OCI-LY7 (cell line): ENCODE measurements at regions not wholly inside any gene's neighbourhood (a gene's known extent, or its start where the extent isn't known, plus 50 kb on each side); places are given as distances from the start of the nearest gene placed in this dataset.

Experiments
- BruUV-seq: library from RNA; stranded (reverse); fragments of 400-500 nt; replicated peaks from 2 replicates; lab custom pipeline; 2021; lab: Mats Ljungman, UMichigan
- CTCF ChIA-PET: fragments of 300-600 bp; sonication (Branson Sonifier 250); formaldehyde crosslinking; loops from one replicate; lab custom pipeline; 2022; ENCODE audit warnings: antibody characterized with exemption; ENCODE audit not compliant: unreplicated experiment; lab: Charles Lee
- POLR2A ChIA-PET: fragments of 300-600 bp; sonication (Branson Sonifier 250); formaldehyde crosslinking; loops from one replicate; lab custom pipeline; 2022; ENCODE audit warnings: antibody characterized with exemption; lab: Charles Lee
- DNase-seq: peaks from one replicate; pipeline ENCODE4 v3.0.0-alpha.2; 2015; ENCODE audit warnings: low spot score
- H2AFZ ChIP-seq: fragments of 200-600 bp; sonication (generic), shearing (Covaris generic); 2 replicates; pipeline ENCODE4 v1.6.1; 2014; ENCODE audit warnings: mild to moderate bottlenecking, antibody characterized with exemption, low read length, moderate library complexity
- H3K27ac ChIP-seq: fragments of 200-600 bp; sonication (generic); 2 replicates; pipeline ENCODE4 v1.5.1; 2014; ENCODE audit warnings: mixed run types, low read depth, mild to moderate bottlenecking, moderate library complexity, low read length, inconsistent platforms; ENCODE audit not compliant: poor library complexity, severe bottlenecking
- H3K36me3 ChIP-seq: fragments of 200-600 bp; sonication (generic); 2 replicates; pipeline ENCODE4 v1.6.1; 2014; ENCODE audit warnings: mild to moderate bottlenecking, antibody characterized with exemption, low read length, moderate library complexity, mixed read lengths; ENCODE audit not compliant: insufficient read depth
- H3K4me1 ChIP-seq: fragments of 200-600 bp; sonication (generic); 2 replicates; pipeline ENCODE4 v1.5.1; 2014; ENCODE audit warnings: mild to moderate bottlenecking, low read length; ENCODE audit not compliant: insufficient read depth, poor library complexity, severe bottlenecking
- H3K4me2 ChIP-seq: fragments of 200-600 bp; sonication (generic); 2 replicates; pipeline ENCODE4 v1.6.1; 2014; ENCODE audit warnings: mild to moderate bottlenecking, low read length
- H3K4me3 ChIP-seq: fragments of 200-600 bp; sonication (generic); 2 replicates; pipeline ENCODE4 v1.5.1; 2014; ENCODE audit warnings: mild to moderate bottlenecking, low read depth, low read length; ENCODE audit not compliant: poor library complexity, severe bottlenecking
- H3K79me2 ChIP-seq: fragments of 200-600 bp; sonication (generic); 2 replicates; pipeline ENCODE4 v1.6.1; 2016; ENCODE audit warnings: low read depth, mild to moderate bottlenecking, low read length, moderate library complexity, mixed read lengths; ENCODE audit not compliant: insufficient read depth
- H3K9me2 ChIP-seq: fragments of 200-600 bp; sonication (generic); 2 replicates; pipeline ENCODE4 v1.6.1; 2016; ENCODE audit warnings: mild to moderate bottlenecking, low read length, mixed read lengths; ENCODE audit not compliant: insufficient read depth
- H3K9me3 ChIP-seq: fragments of 200-600 bp; sonication (generic); 2 replicates; pipeline ENCODE4 v1.6.1; 2014; ENCODE audit warnings: mild to moderate bottlenecking, mixed run types, low read length, mixed read lengths
- H4K20me1 ChIP-seq: fragments of 200-600 bp; sonication (generic); 2 replicates; pipeline ENCODE4 v1.6.1; 2014; ENCODE audit warnings: mild to moderate bottlenecking, antibody characterized with exemption, low read length, moderate library complexity, mixed read lengths; ENCODE audit not compliant: insufficient read depth
- CTCF ChIP-seq: fragments of 200-600 bp; sonication (generic); conservative IDR thresholded peaks from 2 replicates; pipeline ENCODE4 v1.5.1; 2014; ENCODE audit warnings: mild to moderate bottlenecking, antibody characterized with exemption, low read length, moderate library complexity, mixed read lengths
- EZH2phosphoT487 ChIP-seq: fragments of 200-600 bp; sonication (generic); IDR thresholded peaks from 2 replicates; pipeline ENCODE4 v1.6.1; 2018; ENCODE audit warnings: low read depth, borderline replicate concordance, mild to moderate bottlenecking, mixed run types, antibody characterized with exemption, low read length, moderate library complexity, mixed read lengths
- intact Hi-C: fragments of 100-400 bp; cut with micrococcal nuclease; formaldehyde crosslinking; loops from one replicate; pipeline ENCODE4 v1.10.0; 2022; ENCODE audit not compliant: unreplicated experiment

- Histone ChIP-seq H3K4me2 (no peak overlapping the region), H3K4me3 (no peak overlapping the region), H3K4me1 (no peaks in the 10 kb centered on the region), H3K9me2 (no peaks in the 10 kb centered on the region), H3K36me3 (no peaks in the 10 kb centered on the region), H3K27ac (no peak overlapping the region), H3K79me2 (no peaks in the 10 kb centered on the region), H2AFZ (no peak overlapping the region), H3K9me3 (no peaks in the 10 kb centered on the region), H4K20me1 (no peaks in the 10 kb centered on the region)
- intact Hi-C loops = no loop called here
- ChIA-PET CTCF (no interaction called here), POLR2A (no interaction called here)
- TF ChIP-seq CTCF (no peak), EZH2phosphoT487 (no peak)
- BruUV-seq = no TSS peak
- no peak for DNase-seq
Measured at GRCh38 chr2:105502625-105503334, 103.9 kb upstream of the FHL2 start.

- intact Hi-C loops = no loop called here
- H3K79me2 ChIP-seq = no peaks in the 10 kb centered on the region
- no TSS peak for BruUV-seq
- H3K36me3 ChIP-seq = no peaks in the 10 kb centered on the region
- H3K4me2 ChIP-seq = no peak overlapping the region
- no peaks in the 10 kb centered on the region for H3K9me3 ChIP-seq
- CTCF ChIA-PET = no interaction called here
- TF ChIP-seq CTCF = no peak
- TF ChIP-seq EZH2phosphoT487 = no peak
- H2AFZ ChIP-seq = no peak overlapping the region
- POLR2A ChIA-PET = no interaction called here
- no peaks in the 10 kb centered on the region for H3K4me1 ChIP-seq
- H3K4me3 ChIP-seq = no peak overlapping the region
- no peaks in the 10 kb centered on the region for H4K20me1 ChIP-seq
- H3K27ac ChIP-seq = no peak overlapping the region
- H3K9me2 ChIP-seq = no peaks in the 10 kb centered on the region
- no peak for DNase-seq
Measured at GRCh38 chr2:105498281-105498846, 99.5 kb upstream of the FHL2 start.

GRCh38 chr2:105497094-105497493, 98.2 kb upstream of the FHL2 start:
- Histone ChIP-seq H2AFZ (no peak overlapping the region), H3K27ac (no peak overlapping the region), H3K9me2 (no peaks in the 10 kb centered on the region), H3K9me3 (no peaks in the 10 kb centered on the region), H3K79me2 (no peaks in the 10 kb centered on the region), H3K4me2 (no peak overlapping the region), H3K4me3 (no peak overlapping the region), H4K20me1 (no peaks in the 10 kb centered on the region), H3K4me1 (no peaks in the 10 kb centered on the region), H3K36me3 (no peaks in the 10 kb centered on the region)
- TF ChIP-seq CTCF = no peak
- no peak for TF ChIP-seq EZH2phosphoT487
- CTCF ChIA-PET = no interaction called here
- POLR2A ChIA-PET = no interaction called here
- DNase-seq = no peak
- intact Hi-C loops = no loop called here
- BruUV-seq = no TSS peak
